NCI-H526 (cell line): ENCODE measurements at regions not wholly inside any gene's neighbourhood (a gene's known extent, or its start where the extent isn't known, plus 50 kb on each side); places are given as distances from the start of the nearest gene placed in this dataset.

Source experiments
- DNase-seq, 2 experiments: peaks; one replicate each; lab custom pipeline; 2025; lab: John Stamatoyannopoulos, UW

GRCh38 chr12:132424811-132425210, 65.1 kb upstream of the FBRSL1 start:
- no peak for DNase-seq

- DNase-seq, result no peak
Observed at GRCh38 chr12:132423820-132424645, 65.9 kb upstream of the FBRSL1 start.

GRCh38 chr12:132423251-132423819, 66.6 kb upstream of the FBRSL1 start:
- peak; percentile 24 to 64 for DNase-seq

GRCh38 chr12:132422381-132423043, 67.4 kb upstream of the FBRSL1 start:
- no peak for DNase-seq

- no peak for DNase-seq
Observed at GRCh38 chr12:132422040-132422380, 67.9 kb upstream of the FBRSL1 start.

- DNase-seq, result no peak
Observed at GRCh38 chr12:132419631-132420246, 70.2 kb upstream of the FBRSL1 start.

- DNase-seq, result no peak
Observed at GRCh38 chr12:132418393-132418925, 71.5 kb upstream of the FBRSL1 start.

- DNase-seq, result no peak
Observed at GRCh38 chr12:132417741-132418140, 72.2 kb upstream of the FBRSL1 start.

- DNase-seq, result no peak
Observed at GRCh38 chr12:132416827-132417226, 73.1 kb upstream of the FBRSL1 start.

GRCh38 chr12:132416121-132416673, 73.8 kb upstream of the FBRSL1 start:
- no peak for DNase-seq

GRCh38 chr12:132415327-132416120, 74.4 kb upstream of the FBRSL1 start:
- DNase-seq, result no peak

- DNase-seq, result peak; percentile 40 to 93
Observed at GRCh38 chr12:132414634-132415326, 75.2 kb upstream of the FBRSL1 start.

GRCh38 chr12:132413931-132414588, 75.9 kb upstream of the FBRSL1 start:
- DNase-seq, result peak in 1 of 2 experiments; percentile 62

- DNase-seq, result no peak
Observed at GRCh38 chr12:132411457-132411856, 78.5 kb upstream of the FBRSL1 start.

- no peak for DNase-seq
Observed at GRCh38 chr12:132410849-132411248, 79.1 kb upstream of the FBRSL1 start.

GRCh38 chr12:132410296-132410625, 79.7 kb upstream of the FBRSL1 start:
- no peak for DNase-seq

GRCh38 chr12:132409495-132410295, 80.3 kb upstream of the FBRSL1 start:
- peak in 1 of 2 experiments; percentile 38 for DNase-seq

- DNase-seq, result no peak
Observed at GRCh38 chr12:132408626-132409494, 79.5 kb upstream of the GALNT9 start.
